Vagina (tissue), 2 donors: ENCODE measurements at regions not wholly inside any gene's neighbourhood (a gene's known extent, or its start where the extent isn't known, plus 50 kb on each side); places are given as distances from the start of the nearest gene placed in this dataset.

Source experiments
- CTCF ChIP-seq, 3 experiments: fragments of 450-650 bp in 2 of 3; fragments of 200-600 bp in 1 of 3; sonication (generic) in 1 of 3; IDR thresholded peaks; one replicate each; pipeline ENCODE4 v1.5.1; 2017 to 2019; ENCODE audit warnings: antibody characterized with exemption in 3 of 3, mild to moderate bottlenecking in 2 of 3, moderate library complexity in 2 of 3
- POLR2A ChIP-seq, 2 donors: fragments of 450-650 bp; IDR thresholded peaks; one replicate each; pipeline ENCODE4 v1.6.1; 2017; ENCODE audit warnings: antibody characterized with exemption in 2 of 2, mild to moderate bottlenecking in 2 of 2, moderate library complexity in 2 of 2

DNA sequence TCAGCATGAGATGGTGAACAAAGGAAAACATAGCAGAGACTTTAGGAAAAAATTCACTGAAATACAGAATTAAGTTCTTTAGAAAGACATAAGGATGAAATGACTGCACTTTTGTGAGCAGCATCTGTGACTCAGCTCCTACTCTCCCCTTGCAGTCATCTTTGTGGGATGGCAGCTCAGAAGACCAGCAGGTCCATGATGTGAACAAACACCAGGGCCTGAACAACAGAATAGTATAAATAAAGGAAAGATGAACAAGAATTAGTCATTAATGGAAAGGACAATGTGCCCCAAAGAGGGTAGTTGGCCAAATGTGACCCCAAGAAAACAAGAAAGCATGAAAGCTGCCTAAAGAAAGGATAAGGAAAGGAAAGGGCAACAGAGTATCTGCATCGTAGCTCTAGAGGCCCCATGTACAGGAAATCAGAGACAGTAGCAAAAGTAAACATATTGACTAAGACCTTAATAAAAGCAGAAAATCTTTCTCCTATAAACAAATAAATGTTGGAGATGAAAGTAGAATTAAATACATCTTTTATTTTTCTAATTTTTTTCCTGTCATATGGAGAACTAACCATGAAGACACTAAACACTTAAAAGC lies 318.0 kb downstream of the ZEB2 start:
- TF ChIP-seq CTCF (IDR thresholded peaks at IDR 0.05) (no peak), POLR2A (IDR thresholded peaks at IDR 0.05) (no peak)
